ENCODE measurements at regions not wholly inside any gene's neighbourhood (a gene's known extent, or its start where the extent isn't known, plus 50 kb on each side); places are given as distances from the start of the nearest gene placed in this dataset.
"Not testable (repeated sequence)": the region's sequence is repeated elsewhere in the genome, so short reads cannot be mapped to it uniquely, and the experiment has no call there.

DNA sequence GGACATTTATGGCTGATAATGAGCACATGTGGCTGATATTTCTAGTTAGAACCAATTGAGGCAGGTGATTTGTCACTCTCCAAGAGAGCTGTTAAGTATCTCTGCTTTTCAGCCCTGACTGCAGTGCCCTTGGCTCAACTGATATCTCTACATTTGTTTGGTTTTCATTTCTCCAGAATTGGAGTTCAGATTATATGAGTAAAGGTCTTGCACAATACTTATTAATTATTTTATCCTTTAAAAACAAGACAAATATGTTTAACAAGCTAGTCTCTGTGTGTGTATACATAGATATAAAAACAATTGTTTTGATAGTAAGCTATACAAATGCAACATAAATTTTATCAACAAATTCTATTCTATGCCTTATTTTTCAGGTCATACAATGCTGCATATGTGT lies 105.2 kb downstream of the BRMS1L start:
- no peaks in the 10 kb centered on the region for H3K9me3 ChIP-seq (ENCODE audit: control extremely low read depth in 1 of 5, control insufficient read depth in 4 of 5, insufficient read depth in 2 of 5, low read depth in 1 of 5, low read length in 4 of 5)
- POLR2A ChIA-PET, result no interaction called here
- DNase-seq, result no peak
- peaks cover 0 to 9% (median 3%) of the 10 kb centered on the region in 5 experiments for H3K27me3 ChIP-seq (replicated peaks in 2 of 5; ENCODE audit: control insufficient read depth in 4 of 5, insufficient read depth in 5 of 5, low read length in 4 of 5)
- H3K27ac ChIP-seq (ENCODE audit: insufficient read depth in 1 of 2, low read depth in 1 of 2, low read length in 2 of 2, poor library complexity in 1 of 2, severe bottlenecking in 2 of 2), result no peak overlapping the region
- no peaks in the 10 kb centered on the region for H3K4me1 ChIP-seq (ENCODE audit: control extremely low read depth in 1 of 4, control insufficient read depth in 4 of 4, insufficient read depth in 4 of 4, low read length in 3 of 4)
- no peaks in the 10 kb centered on the region for H3K36me3 ChIP-seq (ENCODE audit: control insufficient read depth in 4 of 4, insufficient read depth in 4 of 4, low read length in 3 of 4)
- H3K4me3 ChIP-seq (ENCODE audit: control insufficient read depth in 1 of 7, extremely low read depth in 1 of 7, insufficient read depth in 4 of 7, low read depth in 2 of 7, low read length in 6 of 7), result no peak overlapping the region
- CTCF ChIA-PET, result no interaction called here

DNA sequence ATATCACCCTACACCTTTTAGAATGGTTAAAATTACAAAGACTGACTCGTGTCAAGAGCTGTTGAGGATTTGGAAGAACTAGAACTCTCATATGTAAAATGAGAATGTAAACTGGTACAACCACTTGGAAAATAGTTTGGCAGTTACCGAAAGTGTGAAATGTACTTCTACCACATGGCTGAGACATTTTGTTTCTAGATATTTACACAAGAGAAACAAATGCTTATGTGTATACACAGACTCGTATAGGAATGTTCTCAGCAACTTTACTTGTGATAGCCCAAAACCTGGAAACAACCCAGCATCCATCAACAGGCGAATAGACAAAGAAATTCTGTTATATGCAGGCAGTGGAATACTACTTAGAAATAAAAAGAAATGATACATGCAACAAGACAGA lies 103.0 kb downstream of the BRMS1L start:
- WGBS (ENCODE audit: insufficient coverage), result no CpG with 5 or more reads among the region's 4 CpGs
- H3K36me3 ChIP-seq (ENCODE audit: control insufficient read depth in 4 of 4, insufficient read depth in 4 of 4, low read length in 3 of 4), result no peaks in the 10 kb centered on the region
- CTCF ChIA-PET, result interaction anchor here (0.9 kb wide), 1 partner anchor 25 kb away, joined by 3 read pairs; no protein-coding TSS in a partner anchor

GRCh38 chr14:35927727-35928126 lies 101.6 kb downstream of the BRMS1L start:
- DNase-seq, result no peak
- WGBS (ENCODE audit: insufficient coverage), result 81% methylated on average over 2 of the region's 3 CpGs
- Histone ChIP-seq H3K9me3 (ENCODE audit: control extremely low read depth in 1 of 5, control insufficient read depth in 4 of 5, insufficient read depth in 2 of 5, low read depth in 1 of 5, low read length in 4 of 5) (peaks cover 0 to 2% (median 0%) of the 10 kb centered on the region in 5 experiments), H3K27me3 (replicated peaks in 2 of 5; ENCODE audit: control insufficient read depth in 4 of 5, insufficient read depth in 5 of 5, low read length in 4 of 5) (peaks cover 0 to 4% (median 3%) of the 10 kb centered on the region in 5 experiments), H3K27ac (ENCODE audit: insufficient read depth in 1 of 2, low read depth in 1 of 2, low read length in 2 of 2, poor library complexity in 1 of 2, severe bottlenecking in 2 of 2) (no peak overlapping the region), H3K4me3 (ENCODE audit: control insufficient read depth in 1 of 7, extremely low read depth in 1 of 7, insufficient read depth in 4 of 7, low read depth in 2 of 7, low read length in 6 of 7) (no peak overlapping the region), H3K36me3 (ENCODE audit: control insufficient read depth in 4 of 4, insufficient read depth in 4 of 4, low read length in 3 of 4) (no peaks in the 10 kb centered on the region), H3K4me1 (ENCODE audit: control extremely low read depth in 1 of 4, control insufficient read depth in 4 of 4, insufficient read depth in 4 of 4, low read length in 3 of 4) (no peaks in the 10 kb centered on the region)
- POLR2A ChIA-PET, result no interaction called here
- CTCF ChIA-PET, result no interaction called here

More for the DNA sequence above, 103.0 kb downstream of the BRMS1L start:
- H3K4me1 ChIP-seq (ENCODE audit: control extremely low read depth in 1 of 4, control insufficient read depth in 4 of 4, insufficient read depth in 4 of 4, low read length in 3 of 4), result no peaks in the 10 kb centered on the region
- H3K9me3 ChIP-seq (ENCODE audit: control extremely low read depth in 1 of 5, control insufficient read depth in 4 of 5, insufficient read depth in 2 of 5, low read depth in 1 of 5, low read length in 4 of 5), result no peaks in the 10 kb centered on the region
- no peak overlapping the region for H3K4me3 ChIP-seq (ENCODE audit: control insufficient read depth in 1 of 7, extremely low read depth in 1 of 7, insufficient read depth in 4 of 7, low read depth in 2 of 7, low read length in 6 of 7)
- H3K27me3 ChIP-seq (replicated peaks in 2 of 5; ENCODE audit: control insufficient read depth in 4 of 5, insufficient read depth in 5 of 5, low read length in 4 of 5), result peaks cover 0 to 5% (median 3%) of the 10 kb centered on the region in 5 experiments
- H3K27ac ChIP-seq (ENCODE audit: insufficient read depth in 1 of 2, low read depth in 1 of 2, low read length in 2 of 2, poor library complexity in 1 of 2, severe bottlenecking in 2 of 2), result no peak overlapping the region
- DNase-seq, result no peak
- POLR2A ChIA-PET, result no interaction called here

DNA sequence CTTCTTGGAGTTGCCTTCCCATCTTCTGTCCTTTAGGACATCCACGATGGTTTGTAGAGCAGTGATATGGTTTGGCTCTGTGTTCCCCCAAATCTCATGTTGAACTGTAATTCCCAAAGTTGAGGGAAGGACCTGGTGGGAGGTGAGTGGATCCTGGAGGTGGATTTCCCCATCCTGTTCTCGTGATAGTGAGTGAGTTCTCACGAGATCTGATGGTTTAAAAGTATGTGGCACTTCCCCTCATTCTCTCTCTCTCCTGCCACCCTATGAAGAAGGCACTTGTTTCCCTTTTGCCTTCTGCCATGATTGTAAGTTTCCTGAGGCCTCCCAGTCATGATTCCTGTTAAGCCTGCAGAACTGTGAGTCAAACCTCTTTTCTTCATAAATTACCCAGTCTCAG lies 99.2 kb downstream of the BRMS1L start:
- Histone ChIP-seq H3K4me3 (ENCODE audit: control insufficient read depth in 1 of 7, extremely low read depth in 1 of 7, insufficient read depth in 4 of 7, low read depth in 2 of 7, low read length in 6 of 7) (no peak overlapping the region), H3K9me3 (ENCODE audit: control extremely low read depth in 1 of 5, control insufficient read depth in 4 of 5, insufficient read depth in 2 of 5, low read depth in 1 of 5, low read length in 4 of 5) (peaks cover 0 to 3% (median 0%) of the 10 kb centered on the region in 5 experiments), H3K27ac (ENCODE audit: insufficient read depth in 1 of 2, low read depth in 1 of 2, low read length in 2 of 2, poor library complexity in 1 of 2, severe bottlenecking in 2 of 2) (no peak overlapping the region), H3K36me3 (ENCODE audit: control insufficient read depth in 4 of 4, insufficient read depth in 4 of 4, low read length in 3 of 4) (no peaks in the 10 kb centered on the region), H3K27me3 (replicated peaks in 2 of 5; ENCODE audit: control insufficient read depth in 4 of 5, insufficient read depth in 5 of 5, low read length in 4 of 5) (peaks cover 0 to 3% (median 0%) of the 10 kb centered on the region in 5 experiments), H3K4me1 (ENCODE audit: control extremely low read depth in 1 of 4, control insufficient read depth in 4 of 4, insufficient read depth in 4 of 4, low read length in 3 of 4) (no peaks in the 10 kb centered on the region)
- no CpG with 5 or more reads among the region's 3 CpGs for WGBS (ENCODE audit: insufficient coverage)
- CTCF ChIA-PET, result no interaction called here
- DNase-seq, result no peak
- POLR2A ChIA-PET, result no interaction called here

GRCh38 chr14:35922590-35922989 lies 96.5 kb downstream of the BRMS1L start:
- H3K36me3 ChIP-seq (ENCODE audit: control insufficient read depth in 4 of 4, insufficient read depth in 4 of 4, low read length in 3 of 4); DNase-seq; H3K4me3 ChIP-seq (ENCODE audit: control insufficient read depth in 1 of 7, extremely low read depth in 1 of 7, insufficient read depth in 4 of 7, low read depth in 2 of 7, low read length in 6 of 7); H3K4me1 ChIP-seq (ENCODE audit: control extremely low read depth in 1 of 4, control insufficient read depth in 4 of 4, insufficient read depth in 4 of 4, low read length in 3 of 4); CTCF ChIA-PET; H3K9me3 ChIP-seq (ENCODE audit: control extremely low read depth in 1 of 5, control insufficient read depth in 4 of 5, insufficient read depth in 2 of 5, low read depth in 1 of 5, low read length in 4 of 5); H3K27ac ChIP-seq (ENCODE audit: insufficient read depth in 1 of 2, low read depth in 1 of 2, low read length in 2 of 2, poor library complexity in 1 of 2, severe bottlenecking in 2 of 2); POLR2A ChIA-PET; H3K27me3 ChIP-seq (replicated peaks in 2 of 5; ENCODE audit: control insufficient read depth in 4 of 5, insufficient read depth in 5 of 5, low read length in 4 of 5): not testable (repeated sequence)
- no CpG with 5 or more reads among the region's 4 CpGs for WGBS (ENCODE audit: insufficient coverage)

- Histone ChIP-seq H3K27me3 (replicated peaks in 2 of 5; ENCODE audit: control insufficient read depth in 4 of 5, insufficient read depth in 5 of 5, low read length in 4 of 5) (no peaks in the 10 kb centered on the region), H3K4me3 (ENCODE audit: control insufficient read depth in 1 of 7, extremely low read depth in 1 of 7, insufficient read depth in 4 of 7, low read depth in 2 of 7, low read length in 6 of 7) (no peak overlapping the region), H3K4me1 (ENCODE audit: control extremely low read depth in 1 of 4, control insufficient read depth in 4 of 4, insufficient read depth in 4 of 4, low read length in 3 of 4) (no peaks in the 10 kb centered on the region), H3K27ac (ENCODE audit: insufficient read depth in 1 of 2, low read depth in 1 of 2, low read length in 2 of 2, poor library complexity in 1 of 2, severe bottlenecking in 2 of 2) (no peak overlapping the region), H3K36me3 (ENCODE audit: control insufficient read depth in 4 of 4, insufficient read depth in 4 of 4, low read length in 3 of 4) (no peaks in the 10 kb centered on the region), H3K9me3 (ENCODE audit: control extremely low read depth in 1 of 5, control insufficient read depth in 4 of 5, insufficient read depth in 2 of 5, low read depth in 1 of 5, low read length in 4 of 5) (peaks cover 0 to 9% (median 2%) of the 10 kb centered on the region in 5 experiments)
- no peak for DNase-seq
- POLR2A ChIA-PET, result no interaction called here
- CTCF ChIA-PET, result no interaction called here
Observed at GRCh38 chr14:35921745-35922144, 95.6 kb downstream of the BRMS1L start.

Measured in common myeloid progenitor, CD34-positive (primary cell).